Jurkat, Clone E6-1 (cell line): ENCODE measurements at regions not wholly inside any gene's neighbourhood (a gene's known extent, or its start where the extent isn't known, plus 50 kb on each side); places are given as distances from the start of the nearest gene placed in this dataset.

Experiments
- DNase-seq: peaks from one replicate; pipeline ENCODE4 v3.0.0-alpha.2; 2011; ENCODE audit warnings: low read depth, low spot score
- H3K4me3 ChIP-seq: 2 replicates; pipeline ENCODE4 v1.5.1; 2011; ENCODE audit warnings: mild to moderate bottlenecking, low read length, control low read depth, moderate library complexity

GRCh38 chr2:33839791-33840190 lies 240.7 kb upstream of the FAM98A start:
- no peak for DNase-seq
- H3K4me3 ChIP-seq: no peak overlapping the region

DNA sequence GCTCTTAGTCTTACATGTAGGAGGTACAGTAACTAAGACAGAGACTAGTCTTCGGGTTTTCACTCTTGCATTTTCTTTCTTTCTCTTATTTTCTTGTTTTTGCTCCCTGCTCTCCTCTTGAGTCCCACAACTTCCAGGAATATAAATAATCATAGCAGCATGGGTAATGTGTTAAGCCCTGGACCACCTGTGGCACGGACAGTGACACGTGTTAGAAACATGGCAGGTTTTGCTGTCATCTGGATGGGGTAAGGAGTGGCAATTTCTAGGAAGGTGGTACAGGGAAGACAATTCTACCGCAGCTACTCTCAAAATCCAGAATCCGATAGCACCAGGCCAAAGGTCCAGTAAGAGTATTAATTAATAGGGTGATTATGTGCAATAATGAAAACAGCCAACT lies 237.5 kb upstream of the FAM98A start:
- no peak overlapping the region for H3K4me3 ChIP-seq
- no peak for DNase-seq

DNA sequence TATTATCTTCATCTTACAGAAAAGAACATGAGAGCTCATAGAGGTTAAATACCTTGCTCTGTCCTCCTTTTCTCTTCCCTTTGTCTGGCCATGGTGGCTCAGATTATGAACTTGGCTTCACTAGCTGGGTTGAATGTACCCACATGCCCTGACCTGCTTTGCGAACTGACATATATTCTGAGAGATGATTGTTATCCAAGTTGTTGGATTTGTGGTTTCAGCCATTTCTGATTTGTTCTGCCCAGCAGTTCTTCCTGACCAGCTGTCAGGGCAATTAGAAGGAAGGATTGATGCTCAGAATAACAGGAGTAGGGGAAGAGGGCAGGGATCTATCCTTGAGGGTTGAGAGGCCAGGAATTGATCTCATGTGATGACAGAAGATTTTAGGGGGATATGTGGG lies 236.8 kb upstream of the FAM98A start:
- no peak overlapping the region for H3K4me3 ChIP-seq
- no peak for DNase-seq

- no peak for DNase-seq
- no peak overlapping the region for H3K4me3 ChIP-seq
Measured at GRCh38 chr2:33822964-33823363, 223.9 kb upstream of the FAM98A start.

GRCh38 chr2:33812707-33813106 lies 213.6 kb upstream of the FAM98A start:
- no peak for DNase-seq

DNA sequence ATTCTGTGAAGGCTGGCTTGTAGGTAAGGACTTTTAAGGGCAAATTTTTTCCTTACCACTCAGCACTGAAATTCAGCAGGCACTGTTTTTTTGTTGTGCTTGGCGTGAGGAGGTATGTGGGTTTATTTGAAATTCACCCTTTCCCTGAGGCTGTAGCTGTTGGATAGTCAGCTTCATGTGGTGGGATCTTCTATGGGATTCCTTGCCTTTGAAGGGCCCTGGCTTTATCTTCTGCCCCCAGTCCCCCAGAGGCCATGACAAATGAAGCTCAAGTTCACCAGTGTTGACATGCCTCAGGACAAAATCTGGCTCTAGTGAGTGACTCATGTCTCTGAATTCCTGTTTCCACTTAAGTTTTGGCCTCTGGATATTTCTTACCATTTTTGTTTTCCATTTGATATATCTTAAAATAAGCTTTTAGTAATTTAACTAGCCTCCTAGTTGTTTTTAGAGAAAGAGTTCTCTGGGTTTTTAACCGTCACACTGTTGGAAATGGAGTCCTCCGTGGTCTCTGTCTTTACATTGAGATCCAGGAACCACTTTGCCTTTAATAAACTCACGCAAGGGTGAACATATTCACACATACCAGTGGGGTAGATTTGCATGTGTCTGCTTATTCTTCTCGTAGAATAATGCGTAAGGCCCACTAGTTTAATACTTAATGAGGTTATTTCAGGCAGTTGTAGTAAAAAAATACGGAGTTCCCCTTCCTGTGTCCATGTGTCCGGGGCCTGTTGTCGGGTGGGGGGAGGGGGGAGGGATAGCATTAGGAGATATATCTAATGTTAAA lies 211.1 kb upstream of the FAM98A start:
- no peak for DNase-seq

More at GRCh38 chr2:33812707-33813106, 213.6 kb upstream of the FAM98A start:
- no peak overlapping the region for H3K4me3 ChIP-seq

DNA sequence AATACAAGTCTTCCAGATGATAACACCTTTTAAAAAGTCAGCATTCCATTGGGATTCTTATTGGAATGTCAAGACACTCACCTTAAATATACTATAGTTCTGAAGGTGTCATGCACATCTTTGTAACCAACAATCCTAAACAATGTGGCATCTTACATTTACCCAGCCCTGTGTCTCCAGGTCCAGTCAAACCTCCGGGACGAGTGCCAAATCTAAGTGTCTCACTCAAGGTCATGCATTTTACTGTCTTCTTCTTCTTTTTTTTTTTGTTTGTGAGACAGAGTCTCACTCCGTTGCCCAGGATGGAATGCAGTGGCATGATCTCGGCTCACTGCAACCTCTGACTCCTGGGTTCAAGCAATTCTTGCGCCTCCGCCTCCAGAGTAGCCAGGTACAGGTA lies 206.9 kb upstream of the FAM98A start:
- DNase-seq: no peak
- no peak overlapping the region for H3K4me3 ChIP-seq

More for the DNA sequence above, 211.1 kb upstream of the FAM98A start:
- no peak overlapping the region for H3K4me3 ChIP-seq

DNA sequence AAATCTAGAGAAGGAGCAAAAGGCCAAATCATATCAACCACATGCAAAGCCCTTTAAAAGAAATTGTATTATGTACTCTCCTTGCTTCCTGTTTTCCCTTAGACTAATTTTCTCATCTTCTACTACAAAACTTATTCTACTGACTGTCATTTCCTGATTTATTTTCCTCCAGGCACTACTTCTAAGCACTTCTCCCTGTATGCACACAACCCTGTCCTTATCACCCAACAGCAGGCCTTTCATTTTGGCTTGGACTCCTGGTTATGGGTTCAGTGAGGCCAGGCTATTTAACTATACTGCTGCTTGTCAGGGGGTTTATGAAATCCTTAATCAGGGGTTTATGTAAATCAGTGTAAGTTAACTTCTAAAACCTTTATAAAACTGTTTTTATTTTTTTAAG lies 205.1 kb upstream of the FAM98A start:
- no peak overlapping the region for H3K4me3 ChIP-seq
- DNase-seq: no peak

DNA sequence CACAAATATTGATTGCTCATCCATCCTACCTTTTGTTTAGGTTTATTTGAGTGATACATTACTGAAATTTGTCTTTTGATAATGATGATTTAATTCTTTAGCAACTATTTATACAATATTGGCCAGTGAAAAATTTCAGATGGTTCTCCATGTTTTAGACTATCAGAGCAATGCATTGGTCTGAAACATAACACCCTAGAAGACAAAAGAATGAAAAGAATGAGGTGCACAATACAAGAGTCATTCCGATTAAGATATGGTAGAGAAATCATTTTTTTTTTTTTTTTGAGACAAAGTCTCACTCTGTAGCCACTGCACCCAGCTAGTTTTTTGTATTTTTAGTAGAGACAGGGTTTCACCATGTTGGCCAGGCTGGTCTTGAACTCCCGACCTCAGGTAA lies 197.4 kb upstream of the FAM98A start:
- no peak for DNase-seq
- no peak overlapping the region for H3K4me3 ChIP-seq

DNA sequence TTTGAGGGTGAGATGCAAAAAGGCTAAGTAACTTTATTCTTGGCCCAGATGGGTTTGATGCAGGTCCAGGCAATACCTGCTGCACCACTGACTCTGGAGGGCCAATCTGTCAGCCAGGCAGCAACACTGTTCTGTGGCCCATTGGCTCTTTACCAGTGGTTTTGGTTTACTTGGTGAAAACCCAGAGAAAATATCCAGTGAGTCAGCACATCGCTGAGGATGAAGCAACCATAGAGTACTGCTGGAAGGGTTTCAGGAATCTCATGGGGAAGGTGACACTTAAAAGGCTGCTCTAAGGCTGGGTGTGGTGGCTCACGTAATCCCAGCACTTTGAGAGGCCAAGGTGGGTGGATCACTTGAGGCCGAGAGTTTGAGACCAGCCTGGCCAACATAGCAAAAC lies 192.5 kb upstream of the FAM98A start:
- no peak for DNase-seq

DNA sequence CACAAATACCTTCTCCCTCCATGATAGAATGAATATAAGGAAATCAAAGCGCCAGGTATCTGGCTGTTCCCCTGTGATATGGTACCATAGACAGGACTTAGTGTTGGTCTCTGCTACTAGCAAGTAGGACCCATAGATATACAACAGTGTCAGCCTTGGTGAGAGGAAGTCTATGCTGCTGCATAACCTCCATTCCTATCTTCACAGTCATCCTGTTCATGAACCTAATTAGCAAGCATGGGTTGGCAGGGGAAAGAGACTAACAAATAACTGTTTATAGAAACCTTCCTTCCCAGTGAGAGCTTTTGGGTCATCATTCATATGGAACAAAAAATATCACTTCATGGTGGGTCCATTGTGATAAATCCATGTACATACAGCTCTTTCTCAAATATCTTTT lies 188.9 kb upstream of the FAM98A start:
- DNase-seq: no peak
- H3K4me3 ChIP-seq: no peak overlapping the region

More for the DNA sequence above, 192.5 kb upstream of the FAM98A start:
- H3K4me3 ChIP-seq: no peak overlapping the region

DNA sequence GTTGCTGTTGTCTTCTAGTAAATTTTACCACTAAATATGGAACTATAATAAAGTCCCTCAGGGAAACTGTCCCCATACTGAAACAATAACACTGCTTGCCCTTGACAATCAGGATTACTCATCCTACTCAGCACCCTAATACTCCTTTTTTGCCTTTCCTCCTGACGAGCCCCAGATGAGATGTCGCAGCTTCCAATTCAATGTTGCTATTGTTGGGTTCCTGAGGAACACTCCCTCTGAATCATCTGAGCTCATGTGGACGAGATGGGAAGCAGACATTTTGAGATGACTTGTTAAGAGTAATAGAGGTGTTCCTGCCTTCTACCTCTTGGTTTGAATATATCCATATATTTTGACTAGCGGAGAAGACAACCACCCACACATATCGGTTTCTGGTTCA lies 187.8 kb upstream of the FAM98A start:
- H3K4me3 ChIP-seq: no peak overlapping the region
- DNase-seq: no peak

DNA sequence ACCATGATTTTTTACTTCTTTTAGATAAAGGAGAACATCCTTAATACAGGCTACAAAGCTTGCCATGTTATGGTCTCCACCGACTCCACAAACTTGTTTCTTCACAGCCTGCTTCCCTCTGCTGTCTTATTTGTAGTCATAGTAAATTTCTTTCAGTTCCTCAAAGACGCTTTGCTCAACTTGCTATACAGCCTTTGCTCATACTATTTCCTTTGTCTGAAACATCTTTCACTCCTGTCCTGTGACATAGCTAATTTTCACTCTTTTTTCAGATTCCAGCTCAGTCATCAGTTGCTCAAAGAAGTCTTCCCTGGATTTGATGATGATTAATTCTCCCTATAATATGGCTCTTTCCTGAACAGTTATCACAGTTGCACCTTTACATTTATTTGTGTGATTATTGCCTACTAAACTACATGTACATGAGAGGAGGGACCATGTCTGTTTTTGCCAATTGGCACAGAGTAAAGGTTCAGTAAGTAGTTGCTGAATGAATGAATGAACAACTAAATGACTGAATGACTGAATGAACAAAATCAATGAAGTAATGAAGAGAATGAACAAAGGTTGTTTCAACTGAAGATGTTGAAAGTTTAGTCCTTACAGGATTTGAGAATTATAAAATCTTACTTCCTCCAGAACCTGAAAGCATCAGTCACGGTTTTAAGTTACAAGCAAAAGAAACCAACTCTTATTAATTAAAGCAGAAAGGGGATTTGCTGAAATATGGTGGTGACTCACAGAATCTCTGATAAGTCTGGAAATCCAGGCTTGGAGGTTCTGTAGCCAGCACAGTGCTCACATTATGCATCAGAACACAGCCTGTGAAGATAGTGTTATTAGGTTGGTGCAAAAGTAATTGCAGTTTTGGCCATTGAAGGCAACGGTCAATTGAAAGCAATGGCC lies 186.4 kb upstream of the FAM98A start:
- DNase-seq: no peak

DNA sequence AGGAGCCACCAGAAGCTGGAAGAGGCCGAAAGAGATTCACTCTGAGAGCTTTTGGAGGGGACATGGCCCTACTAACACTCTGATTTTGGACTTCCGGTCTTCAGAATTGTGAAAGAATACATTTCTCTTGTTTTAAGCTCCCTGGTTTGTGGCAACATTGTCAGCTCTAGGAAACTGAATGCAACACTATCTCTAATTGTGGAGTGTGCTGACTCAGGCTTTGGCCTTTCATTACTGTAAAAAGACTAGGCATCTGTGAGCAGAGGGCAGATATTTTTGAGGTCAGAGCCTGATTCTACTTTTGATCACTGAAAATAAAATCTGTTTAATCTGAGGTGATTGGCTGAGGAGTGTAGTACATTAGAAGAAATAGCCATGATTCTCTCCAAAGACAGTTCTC lies 185.4 kb upstream of the FAM98A start:
- no peak overlapping the region for H3K4me3 ChIP-seq
- DNase-seq: no peak

More for the DNA sequence above, 186.4 kb upstream of the FAM98A start:
- H3K4me3 ChIP-seq: no peak overlapping the region

- DNase-seq: no peak
- no peak overlapping the region for H3K4me3 ChIP-seq
Measured at GRCh38 chr2:33782395-33783230, 183.5 kb upstream of the FAM98A start.

DNA sequence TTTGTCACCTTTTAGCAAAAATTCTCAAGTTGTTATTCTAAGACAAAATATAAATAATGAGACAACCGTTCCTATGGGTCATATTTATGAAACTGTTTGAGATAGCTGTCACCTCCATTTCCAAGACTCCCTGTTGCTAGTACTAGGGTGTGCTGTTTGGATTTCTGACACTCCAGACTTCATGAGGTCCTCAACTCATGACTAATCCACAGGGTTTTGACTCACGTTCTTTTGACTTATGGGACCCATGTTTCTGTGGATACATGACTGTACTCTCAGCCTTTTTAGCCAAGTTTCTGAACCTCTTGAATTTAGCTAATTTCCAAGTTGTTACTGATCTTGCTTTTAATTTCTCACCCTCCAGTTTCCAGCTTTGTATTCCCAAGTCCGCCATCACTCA lies 178.7 kb upstream of the FAM98A start:
- no peak for DNase-seq
- no peak overlapping the region for H3K4me3 ChIP-seq

DNA sequence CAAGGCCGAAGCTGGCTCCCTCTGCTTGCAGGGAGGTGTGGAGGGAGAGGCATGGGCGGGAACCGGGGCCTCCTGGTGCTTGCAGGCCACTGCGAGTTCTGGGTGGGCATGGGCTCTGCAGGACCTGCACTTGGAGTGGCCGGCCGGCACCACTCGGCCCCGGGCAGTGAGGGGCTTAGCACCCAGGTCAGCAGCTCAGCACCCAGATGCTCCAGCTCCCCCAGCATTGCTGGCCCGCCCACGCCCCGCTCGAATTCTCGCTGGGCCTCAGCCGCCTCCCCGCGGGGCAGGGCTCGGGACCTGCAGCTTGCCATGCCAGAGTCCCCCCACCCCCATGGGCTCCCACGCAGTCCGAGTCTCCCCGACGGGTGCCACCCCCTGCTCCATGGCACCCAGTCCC lies 176.2 kb upstream of the FAM98A start:
- no peak for DNase-seq
- no peak overlapping the region for H3K4me3 ChIP-seq

DNA sequence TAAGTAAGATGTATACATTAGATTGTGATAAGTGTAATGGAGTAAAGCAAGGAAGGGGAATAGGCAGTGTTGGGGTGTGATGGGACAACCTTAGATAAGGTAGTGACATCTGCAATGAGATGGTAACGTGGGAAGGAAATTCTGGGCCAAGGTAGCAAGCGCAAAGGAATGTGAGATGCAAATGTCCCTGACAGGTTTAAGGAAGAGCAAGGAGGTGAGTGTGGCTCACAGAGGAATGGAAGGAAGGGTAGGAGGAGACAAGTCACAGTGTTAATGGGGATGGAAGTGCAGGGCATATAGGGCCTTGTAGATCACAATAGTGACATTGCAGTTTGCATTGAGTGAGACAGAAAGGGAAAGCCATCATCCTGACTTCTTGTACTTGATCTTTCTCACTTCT lies 170.9 kb upstream of the FAM98A start:
- H3K4me3 ChIP-seq: no peak overlapping the region
- no peak for DNase-seq

- no peak overlapping the region for H3K4me3 ChIP-seq
- no peak for DNase-seq
Measured at GRCh38 chr2:33766175-33766574, 167.1 kb upstream of the FAM98A start.
